HEK293T (cell line): ENCODE measurements at regions not wholly inside any gene's neighbourhood (a gene's known extent, or its start where the extent isn't known, plus 50 kb on each side); places are given as distances from the start of the nearest gene placed in this dataset.
A peak's percentile ranks its signal among the peaks of the same experiment; 100 is the strongest.

Experiments used
- CTCF ChIA-PET: fragments of 350-600 bp; formaldehyde crosslinking; extraction: SDS; loops from one replicate; lab custom pipeline; 2021; ENCODE audit warnings: antibody characterized with exemption, inconsistent platforms; lab: Yijun Ruan, JAX
- POLR2A ChIA-PET: fragments of 350-600 bp; formaldehyde crosslinking; extraction: SDS; loops from one replicate; lab custom pipeline; 2020; ENCODE audit warnings: antibody characterized with exemption, inconsistent platforms; lab: Yijun Ruan, JAX
- DNase-seq: peaks from one replicate; pipeline ENCODE4 v3.0.0; 2012; ENCODE audit warnings: mixed read lengths; ENCODE audit errors: extremely low spot score
- ARNT ChIP-seq: fragments of 450-650 bp; IDR thresholded peaks from 2 replicates; pipeline ENCODE4 v1.6.1; 2017; ENCODE audit warnings: mild to moderate bottlenecking
- BHLHE40 ChIP-seq: fragments of 450-650 bp; IDR thresholded peaks from 2 replicates; pipeline ENCODE4 v1.6.1; 2016; ENCODE audit warnings: mild to moderate bottlenecking, moderate library complexity, borderline replicate concordance
- CTBP1 ChIP-seq: fragments of 450-650 bp; IDR thresholded peaks from 2 replicates; pipeline ENCODE4 v1.6.1; 2016; ENCODE audit warnings: borderline replicate concordance
- ELF4 ChIP-seq: fragments of 450-650 bp; IDR thresholded peaks from 2 replicates; pipeline ENCODE4 v1.6.1; 2017; ENCODE audit warnings: antibody characterized with exemption
- FOXA1 ChIP-seq: fragments of 450-650 bp; IDR thresholded peaks from 2 replicates; pipeline ENCODE4 v1.6.1; 2016; ENCODE audit warnings: mild to moderate bottlenecking
- FOXK2 ChIP-seq: fragments of 450-650 bp; IDR thresholded peaks from 2 replicates; pipeline ENCODE4 v1.6.1; 2016; ENCODE audit warnings: mild to moderate bottlenecking
- FOXM1 ChIP-seq: fragments of 450-650 bp; IDR thresholded peaks from 2 replicates; pipeline ENCODE4 v1.6.1; 2017; ENCODE audit warnings: mild to moderate bottlenecking, borderline replicate concordance
- HDGF ChIP-seq: fragments of 450-650 bp; IDR thresholded peaks from 2 replicates; pipeline ENCODE4 v1.6.1; 2017; ENCODE audit warnings: antibody characterized with exemption, borderline replicate concordance
- L3MBTL2 ChIP-seq: fragments of 450-650 bp; conservative IDR thresholded peaks from 2 replicates; pipeline ENCODE4 v1.6.1; 2016; ENCODE audit warnings: mild to moderate bottlenecking
- LEF1 ChIP-seq: fragments of 450-650 bp; IDR thresholded peaks from 2 replicates; pipeline ENCODE4 v1.6.1; 2017; ENCODE audit warnings: mild to moderate bottlenecking, borderline replicate concordance
- NFRKB ChIP-seq: fragments of 450-650 bp; IDR thresholded peaks from 2 replicates; pipeline ENCODE4 v1.6.1; 2016; ENCODE audit warnings: mild to moderate bottlenecking, moderate library complexity
- SP1 ChIP-seq: fragments of 450-650 bp; IDR thresholded peaks from 2 replicates; pipeline ENCODE4 v1.6.1; 2017
- SUZ12 ChIP-seq: fragments of 450-650 bp; IDR thresholded peaks from 2 replicates; pipeline ENCODE4 v1.6.1; 2016; ENCODE audit warnings: mild to moderate bottlenecking
- TARDBP ChIP-seq: fragments of 450-650 bp; IDR thresholded peaks from 2 replicates; pipeline ENCODE4 v1.6.1; 2016
- ZNF384 ChIP-seq: fragments of 450-650 bp; IDR thresholded peaks from 2 replicates; pipeline ENCODE4 v1.6.1; 2016
- TF ChIP-seq, protein P1 (sequence below): fragments of 450-650 bp; IDR thresholded peaks from 2 replicates; pipeline ENCODE4 v1.6.1; 2016

- CTCF ChIA-PET = no interaction called here
- TF ChIP-seq L3MBTL2 = no peak
- TF ChIP-seq, protein P1, sequence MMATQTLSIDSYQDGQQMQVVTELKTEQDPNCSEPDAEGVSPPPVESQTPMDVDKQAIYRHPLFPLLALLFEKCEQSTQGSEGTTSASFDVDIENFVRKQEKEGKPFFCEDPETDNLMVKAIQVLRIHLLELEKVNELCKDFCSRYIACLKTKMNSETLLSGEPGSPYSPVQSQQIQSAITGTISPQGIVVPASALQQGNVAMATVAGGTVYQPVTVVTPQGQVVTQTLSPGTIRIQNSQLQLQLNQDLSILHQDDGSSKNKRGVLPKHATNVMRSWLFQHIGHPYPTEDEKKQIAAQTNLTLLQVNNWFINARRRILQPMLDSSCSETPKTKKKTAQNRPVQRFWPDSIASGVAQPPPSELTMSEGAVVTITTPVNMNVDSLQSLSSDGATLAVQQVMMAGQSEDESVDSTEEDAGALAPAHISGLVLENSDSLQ = no peak
- no peak for TF ChIP-seq HDGF
- TF ChIP-seq LEF1 = no peak
- no peak for TF ChIP-seq BHLHE40
- no peak for TF ChIP-seq SUZ12
- TF ChIP-seq FOXK2 = no peak
- TF ChIP-seq NFRKB = no peak
- TF ChIP-seq FOXM1 = no peak
- no peak for TF ChIP-seq ELF4
- TF ChIP-seq TARDBP = no peak
- TF ChIP-seq FOXA1 = no peak
- TF ChIP-seq SP1 = no peak
- no peak for TF ChIP-seq ARNT
- TF ChIP-seq ZNF384 = no peak
- TF ChIP-seq CTBP1 = no peak
- no peak for DNase-seq
- POLR2A ChIA-PET = no interaction called here
These were observed 150.9 kb downstream of the MAFB start for GRCh38 chr20:40538131-40538530.

GRCh38 chr20:40536808-40537207 is 152.2 kb downstream of the MAFB start:
- POLR2A ChIA-PET = no interaction called here
- TF ChIP-seq LEF1 (no peak), NFRKB (no peak), ARNT (no peak), L3MBTL2 (no peak), ELF4 (no peak), FOXK2 (no peak), TARDBP (no peak), SP1 (no peak), FOXA1 (no peak), SUZ12 (no peak), BHLHE40 (no peak), FOXM1 (no peak), CTBP1 (no peak), ZNF384 (no peak), HDGF (no peak)
- TF ChIP-seq, protein P1 = no peak
- DNase-seq = no peak
- CTCF ChIA-PET = interaction anchor here (0.6 kb wide), 1 partner anchor 124 kb away, joined by 3 read pairs; no protein-coding TSS in a partner anchor

DNA sequence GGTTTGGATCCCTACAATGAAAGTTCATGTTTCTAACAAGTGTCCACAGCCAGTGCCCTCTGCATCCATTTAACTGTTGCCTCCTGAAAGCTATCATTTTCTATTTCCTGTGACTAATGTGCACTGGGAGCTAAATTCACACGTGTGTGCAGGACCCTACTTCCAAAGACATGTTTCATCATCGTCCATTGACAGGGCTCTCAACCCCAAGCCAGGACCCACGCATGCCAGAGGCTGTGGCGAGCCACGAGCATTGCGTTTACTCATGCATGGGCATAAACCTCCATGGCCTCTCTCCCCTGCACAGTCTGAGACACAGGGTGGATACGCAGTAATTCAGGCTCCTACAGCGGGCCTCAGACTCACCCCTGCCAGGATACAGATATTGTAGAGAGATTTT is 153.2 kb downstream of the MAFB start:
- DNase-seq = no peak
- ChIA-PET CTCF (no interaction called here), POLR2A (no interaction called here)
- TF ChIP-seq LEF1 (no peak), FOXK2 (no peak), SUZ12 (no peak), CTBP1 (no peak), ELF4 (no peak), SP1 (no peak), TARDBP (no peak), FOXM1 (no peak), FOXA1 (no peak), ZNF384 (no peak), ARNT (no peak), NFRKB (no peak), HDGF (no peak), L3MBTL2 (no peak), BHLHE40 (no peak)
- TF ChIP-seq, protein P1 = no peak

DNA sequence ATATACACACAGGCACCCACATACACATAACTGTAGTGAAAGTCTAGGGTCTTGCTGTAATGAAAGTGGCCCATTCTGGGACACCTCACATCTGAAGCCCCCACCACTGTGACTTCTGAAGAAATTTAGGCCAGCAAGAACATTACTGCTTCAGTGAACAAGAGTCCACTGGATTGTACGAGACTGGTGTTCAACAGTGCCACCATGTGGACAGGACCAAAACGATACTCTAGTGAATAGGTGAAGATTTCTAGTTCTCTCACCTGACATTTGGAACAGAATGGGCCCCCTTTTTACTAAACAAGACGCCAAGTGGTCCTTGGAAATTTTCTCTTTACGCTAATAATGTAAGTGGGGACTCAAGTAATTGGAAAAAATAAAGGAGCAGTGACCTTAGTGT is 156.9 kb downstream of the MAFB start:
- CTCF ChIA-PET = no interaction called here

DNA sequence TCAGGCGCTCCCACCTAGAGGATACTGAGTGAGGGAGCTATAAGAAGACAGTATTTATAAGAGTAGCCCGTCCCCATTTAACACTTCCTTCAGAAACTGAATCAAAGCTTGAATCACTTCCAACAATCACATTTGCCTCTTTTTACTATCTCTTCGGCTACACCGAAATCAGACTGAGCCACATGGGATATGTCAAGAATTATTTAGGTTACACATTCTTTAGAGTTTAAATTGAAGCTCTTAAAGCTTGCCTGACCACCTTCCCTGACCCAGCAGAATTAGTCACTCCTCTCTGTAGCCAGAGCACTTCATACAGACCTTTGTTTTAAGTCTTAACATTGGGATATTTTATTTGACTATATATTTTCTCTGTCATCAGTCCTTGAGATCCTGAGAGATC is 163.7 kb downstream of the MAFB start:
- no peak for DNase-seq
- TF ChIP-seq, protein P1 = no peak
- TF ChIP-seq FOXA1 (no peak), ARNT (no peak), SUZ12 (no peak), ZNF384 (no peak), LEF1 (no peak), HDGF (no peak)
- CTCF ChIA-PET = interaction anchor here (0.6 kb wide), 1 partner anchor 1098 kb away, joined by 3 read pairs; no protein-coding TSS in a partner anchor
- POLR2A ChIA-PET = no interaction called here

More for the DNA sequence above, 156.9 kb downstream of the MAFB start:
- POLR2A ChIA-PET = no interaction called here
- TF ChIP-seq NFRKB = no peak
- no peak for TF ChIP-seq ELF4
- no peak for TF ChIP-seq BHLHE40
- TF ChIP-seq, protein P1 = no peak
- TF ChIP-seq TARDBP = no peak
- no peak for TF ChIP-seq CTBP1
- no peak for TF ChIP-seq LEF1
- TF ChIP-seq FOXA1 = no peak
- TF ChIP-seq SP1 = no peak
- TF ChIP-seq ARNT = no peak
- TF ChIP-seq FOXK2 = no peak
- TF ChIP-seq FOXM1 = no peak
- TF ChIP-seq L3MBTL2 = no peak
- TF ChIP-seq HDGF = no peak
- no peak for TF ChIP-seq SUZ12
- TF ChIP-seq ZNF384 = no peak
- peak; percentile 11 for DNase-seq
